ENCODE measurements at regions not wholly inside any gene's neighbourhood (a gene's known extent, or its start where the extent isn't known, plus 50 kb on each side); places are given as distances from the start of the nearest gene placed in this dataset.
A peak's percentile ranks its signal among the peaks of the same experiment; 100 is the strongest.
"Not testable (repeated sequence)": the region's sequence is repeated elsewhere in the genome, so short reads cannot be mapped to it uniquely, and the experiment has no call there.

DNA sequence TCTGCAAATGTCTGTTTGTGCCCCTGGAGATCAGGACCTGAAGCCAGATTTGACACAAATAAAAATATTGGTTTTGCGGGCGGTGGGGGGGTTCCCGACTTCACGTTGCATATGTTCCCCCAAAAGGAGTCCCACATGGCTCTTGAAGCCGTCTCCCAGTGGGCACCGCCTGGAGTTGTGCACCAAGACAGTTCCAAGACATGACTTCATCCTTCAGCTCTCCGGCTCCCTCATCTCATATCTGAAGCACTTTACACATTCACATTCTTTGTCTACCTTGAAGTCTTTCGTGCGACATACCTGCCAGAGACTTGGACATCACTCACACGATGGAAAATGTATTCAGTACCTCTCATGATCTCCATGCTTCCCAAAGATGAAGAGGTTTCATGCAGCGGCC is 362.8 kb upstream of the FOXK1 start:
- DNase-seq: no peak

DNA sequence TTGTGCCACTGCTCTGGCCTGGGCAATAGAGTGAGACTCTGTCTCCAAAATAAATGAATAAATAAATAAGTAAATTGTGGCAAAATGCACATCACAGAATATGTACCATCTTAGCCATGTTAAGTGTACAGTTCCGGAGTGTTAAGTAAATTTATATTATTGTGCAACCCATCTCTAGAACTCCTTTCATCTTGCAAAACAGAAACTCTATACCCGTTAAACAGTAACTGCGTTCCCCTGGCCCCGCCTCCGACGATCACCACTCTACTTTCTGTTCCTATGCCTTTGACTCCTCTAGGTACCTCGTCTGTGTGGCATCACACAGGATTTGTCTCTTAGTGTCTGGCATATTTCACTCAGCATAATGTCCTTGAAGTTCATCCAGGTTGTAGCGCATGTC is 356.4 kb upstream of the FOXK1 start:
- DNase-seq: no peak

DNA sequence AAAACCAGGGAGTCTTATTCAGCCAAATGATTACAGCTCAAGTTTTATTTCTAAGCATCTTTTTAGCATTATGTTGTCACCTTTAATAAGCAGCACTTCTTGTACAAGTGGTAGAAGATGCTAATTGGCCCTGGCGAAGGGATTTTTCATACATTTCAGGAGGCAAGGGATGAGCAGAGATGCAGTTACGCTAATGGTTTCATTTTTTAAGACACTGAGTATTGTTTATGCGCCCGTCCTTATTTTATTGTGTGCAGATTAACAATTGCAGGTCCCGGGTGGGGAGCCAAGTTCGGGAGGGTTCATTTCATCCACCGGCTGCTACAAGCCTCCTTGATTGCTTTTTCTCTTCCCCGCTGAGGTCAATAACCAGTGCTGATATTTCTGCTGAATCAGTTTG is 350.4 kb upstream of the FOXK1 start:
- DNase-seq: no peak

DNA sequence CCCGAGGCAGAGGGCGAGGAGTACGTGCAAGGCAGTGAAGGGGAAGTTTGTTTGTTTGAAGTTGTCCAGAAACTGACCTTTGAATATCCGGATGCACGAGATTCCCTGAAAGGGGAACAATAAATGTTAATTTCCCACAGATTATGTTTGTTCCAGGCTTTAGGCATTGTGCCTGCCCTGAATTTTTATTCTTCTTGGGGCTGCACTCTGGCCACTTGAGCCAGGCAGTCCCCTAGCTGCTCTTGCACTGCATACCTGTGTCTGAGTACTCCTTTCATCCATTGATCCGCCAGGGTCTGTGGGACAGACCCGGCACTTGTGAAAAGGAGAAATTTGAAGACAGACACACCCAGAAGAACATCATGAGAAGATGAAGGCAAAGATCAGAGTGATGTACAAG is 343.5 kb upstream of the FOXK1 start:
- DNase-seq: no peak

DNA sequence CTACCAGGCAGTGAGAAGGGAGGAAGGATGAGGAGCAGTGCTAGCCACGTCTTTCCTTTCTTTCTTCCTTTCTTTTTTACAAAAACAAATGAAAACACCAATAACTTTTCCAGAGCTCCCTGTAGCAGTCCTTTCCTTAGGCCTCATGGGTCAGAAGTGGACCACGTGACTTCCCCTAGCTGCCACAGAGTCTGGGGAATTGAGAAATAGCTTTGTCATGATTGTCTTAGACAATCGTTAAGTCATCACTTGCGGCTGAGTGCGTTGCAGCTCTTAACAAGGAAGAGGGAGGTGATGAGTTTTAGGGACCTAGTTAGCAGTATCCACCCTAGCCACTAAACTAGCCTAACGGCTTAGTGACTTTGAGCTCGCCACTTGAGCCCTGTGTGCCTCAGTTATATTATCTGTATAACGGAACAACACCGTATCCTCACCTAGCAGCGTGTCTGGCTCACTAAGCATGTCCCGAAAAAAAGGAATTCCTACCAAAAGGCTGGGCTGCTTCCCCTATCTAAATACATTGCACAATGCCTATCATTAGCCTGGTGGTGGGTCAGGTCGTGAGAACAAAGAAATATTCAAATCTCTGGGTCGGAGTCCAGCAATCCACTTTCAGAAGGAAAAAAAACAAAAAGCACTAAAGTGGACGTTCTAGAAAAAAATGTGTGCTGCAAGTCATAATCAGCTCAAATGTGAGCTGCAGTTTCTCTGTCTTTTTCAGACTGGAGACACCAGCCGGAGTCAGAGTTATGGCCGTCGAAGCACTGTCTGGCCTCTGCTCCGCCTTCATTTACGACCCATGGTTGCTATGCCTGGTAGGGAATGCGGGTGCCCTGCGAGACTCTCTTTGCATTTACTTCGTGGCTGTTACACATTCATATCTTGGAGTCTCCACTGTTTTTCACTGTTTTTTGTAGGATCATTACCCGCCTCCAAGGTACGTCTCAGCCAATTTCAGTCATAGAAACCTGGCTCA is 338.5 kb upstream of the FOXK1 start:
- peak; percentile 67 for DNase-seq

DNA sequence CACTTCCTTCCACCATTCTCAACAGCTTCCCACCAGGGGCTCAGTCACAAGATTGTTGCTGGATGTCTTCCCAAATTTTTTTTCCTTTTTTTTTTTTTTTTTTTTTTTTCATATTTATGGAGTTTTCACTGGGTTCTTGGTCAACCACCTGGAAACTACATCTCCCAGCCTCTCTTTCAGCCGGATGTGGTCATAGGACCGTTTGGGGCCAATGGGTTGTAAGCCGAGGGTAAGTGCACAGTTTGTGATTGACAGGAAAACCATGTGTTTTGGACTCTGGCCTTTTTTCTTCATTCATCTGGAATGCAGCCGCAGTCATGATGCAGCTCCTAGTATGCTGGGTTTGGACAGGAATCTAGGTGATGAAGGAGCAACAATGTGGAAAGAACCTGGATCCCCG is 337.1 kb upstream of the FOXK1 start:
- DNase-seq: no peak

DNA sequence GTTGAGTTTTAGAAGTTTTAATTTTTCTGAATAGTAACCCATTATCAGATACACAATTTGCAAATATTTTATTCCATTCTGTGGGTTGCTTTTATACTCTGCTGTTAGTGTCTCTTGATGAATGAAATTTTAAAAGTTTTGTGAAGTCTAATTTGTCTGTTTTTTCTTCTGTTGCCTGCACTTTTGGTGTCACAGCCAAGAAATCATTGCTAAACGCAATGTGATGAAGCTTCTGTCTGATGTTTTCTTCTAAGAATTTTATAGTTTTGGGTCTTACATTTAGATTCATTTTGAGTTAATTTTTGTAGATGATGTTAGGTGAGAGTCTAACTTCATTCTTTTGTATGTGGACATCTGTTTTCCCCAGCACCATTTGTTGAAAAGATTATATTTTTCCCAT is 330.0 kb upstream of the FOXK1 start:
- no peak for DNase-seq

DNA sequence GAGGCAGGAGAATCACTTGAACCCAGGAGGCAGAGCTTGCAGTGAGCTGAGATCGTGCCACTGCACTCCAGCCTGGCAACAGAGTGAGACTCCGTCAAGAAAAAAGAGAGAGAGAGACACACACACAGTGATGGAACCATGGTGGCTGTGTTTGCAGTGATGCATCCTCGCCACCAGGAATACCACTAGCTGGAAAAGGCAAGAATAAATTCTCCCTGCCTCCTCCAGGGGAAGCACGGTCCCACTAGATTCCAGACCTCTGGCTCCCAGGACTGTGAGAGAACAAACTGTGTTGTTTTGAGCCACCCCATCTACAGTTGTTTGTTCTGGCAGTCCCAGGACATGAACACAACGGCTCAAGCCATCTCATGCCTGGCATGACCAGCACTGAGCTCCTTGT is 320.3 kb upstream of the FOXK1 start:
- DNase-seq: peak; percentile 8

DNA sequence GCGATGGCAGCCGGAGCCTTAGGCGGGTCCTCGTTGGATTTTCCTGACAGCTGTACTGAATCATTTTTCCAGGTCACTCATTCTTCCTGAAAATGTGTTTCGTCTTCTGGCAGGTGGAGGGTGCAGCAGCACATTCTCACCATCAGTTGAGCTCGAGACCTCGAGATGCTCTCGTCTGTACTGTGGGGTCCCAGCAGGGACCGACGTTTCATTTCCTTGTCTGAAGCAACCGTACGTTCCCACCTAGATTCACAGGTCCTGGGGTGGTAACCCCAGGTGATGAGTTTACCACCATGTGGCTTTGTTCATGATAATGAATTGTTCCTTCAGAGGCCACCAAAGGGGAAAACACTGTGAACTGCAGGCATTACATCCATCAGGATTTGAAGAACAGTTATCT is 298.5 kb upstream of the FOXK1 start:
- no peak for DNase-seq

DNA sequence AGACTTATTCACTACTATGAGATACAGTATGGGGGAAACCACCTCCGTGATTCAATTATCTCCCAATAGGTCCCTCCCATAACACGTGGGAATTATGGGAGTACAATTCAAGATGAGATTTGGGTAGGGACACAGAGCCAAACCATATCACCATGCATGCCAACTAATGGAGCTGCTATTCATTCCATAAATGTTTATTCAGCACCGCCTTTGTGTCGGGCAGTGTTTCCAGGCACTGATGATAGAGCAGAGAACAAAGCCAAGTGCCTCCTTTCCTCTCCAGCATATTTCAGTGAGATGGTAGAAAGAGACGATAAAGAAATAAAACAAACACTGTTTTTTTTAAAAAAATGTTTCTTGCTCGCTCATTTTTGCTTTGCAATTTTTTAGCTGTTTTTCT is 295.9 kb upstream of the FOXK1 start:
- peak; percentile 52 for DNase-seq

DNA sequence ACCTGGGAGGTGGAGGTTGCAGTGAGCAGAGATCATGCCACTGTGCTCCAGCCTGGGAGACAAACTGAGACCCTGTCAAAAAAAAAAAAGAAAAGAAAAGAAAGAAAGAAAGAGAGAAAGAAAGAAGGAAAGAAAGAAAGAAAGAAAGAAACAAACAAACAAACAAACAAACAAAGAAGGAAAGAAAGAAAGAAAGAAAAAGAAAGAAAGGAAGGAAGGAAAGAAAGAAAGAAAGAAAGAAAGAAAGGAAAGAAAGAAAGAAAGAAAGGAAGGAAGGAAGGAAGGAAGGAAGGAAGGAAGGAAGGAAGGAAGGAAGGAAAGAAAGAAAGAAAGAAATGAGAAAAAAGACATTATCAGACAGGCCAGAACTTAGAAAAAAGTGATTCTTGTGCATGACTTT is 291.0 kb upstream of the FOXK1 start:
- not testable (repeated sequence) for DNase-seq

DNA sequence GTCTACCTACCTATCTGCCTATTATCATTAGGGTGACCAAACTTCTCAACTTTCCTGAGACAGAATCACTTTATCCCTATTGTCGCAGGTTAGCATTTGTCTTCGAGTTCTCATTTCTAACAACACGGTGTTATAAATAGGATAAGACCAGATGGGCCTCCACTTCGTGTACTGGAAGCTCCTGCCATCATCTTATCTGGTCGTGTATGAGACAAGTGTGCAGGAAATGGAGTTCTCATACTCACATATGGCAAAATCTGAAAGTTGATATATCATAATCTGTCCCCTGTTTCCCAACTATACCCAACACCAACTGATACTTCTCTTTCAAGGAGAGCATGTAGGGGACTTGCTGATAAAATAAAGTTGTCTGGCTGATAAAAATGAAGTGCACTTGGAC is 287.4 kb upstream of the FOXK1 start:
- no peak for DNase-seq

DNA sequence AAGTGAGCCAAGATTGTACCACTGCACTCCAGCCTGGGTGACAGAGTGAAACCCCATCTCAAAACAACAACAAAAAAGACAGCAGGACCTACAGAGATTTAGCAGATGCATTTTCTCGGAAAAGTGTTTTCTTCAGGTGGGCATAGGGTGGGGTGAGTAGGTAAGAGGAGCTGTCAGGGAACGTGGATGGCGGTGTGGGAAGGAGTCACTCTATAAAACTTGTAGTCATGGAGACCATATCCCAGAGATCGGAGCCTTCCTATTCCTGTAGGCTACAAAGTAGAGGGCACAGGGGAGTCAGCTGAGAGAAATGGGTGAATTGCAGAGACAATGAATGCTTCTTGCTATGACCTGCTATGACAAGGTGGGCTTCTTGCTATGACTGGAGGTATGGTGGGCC is 283.0 kb upstream of the FOXK1 start:
- DNase-seq: no peak

DNA sequence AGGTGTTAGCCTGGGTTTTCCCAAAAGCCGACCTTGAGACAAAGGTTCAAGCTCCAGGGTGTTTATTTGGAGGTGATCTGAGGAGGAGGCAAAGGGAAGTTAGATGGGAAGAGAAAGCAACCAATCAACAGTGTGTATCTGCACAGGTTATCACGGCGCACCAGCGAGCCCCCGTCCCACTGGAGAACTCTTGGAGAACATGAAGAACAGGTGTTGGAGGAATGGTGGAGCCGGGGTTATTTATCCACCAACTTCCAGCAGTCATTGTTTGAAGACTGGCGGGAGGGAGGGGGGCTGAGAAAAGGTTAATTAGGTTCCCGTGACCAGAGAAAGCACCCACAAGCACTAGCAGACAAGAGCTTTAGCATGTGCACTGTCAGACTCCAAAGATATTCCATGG is 282.5 kb upstream of the FOXK1 start:
- DNase-seq: no peak

DNA sequence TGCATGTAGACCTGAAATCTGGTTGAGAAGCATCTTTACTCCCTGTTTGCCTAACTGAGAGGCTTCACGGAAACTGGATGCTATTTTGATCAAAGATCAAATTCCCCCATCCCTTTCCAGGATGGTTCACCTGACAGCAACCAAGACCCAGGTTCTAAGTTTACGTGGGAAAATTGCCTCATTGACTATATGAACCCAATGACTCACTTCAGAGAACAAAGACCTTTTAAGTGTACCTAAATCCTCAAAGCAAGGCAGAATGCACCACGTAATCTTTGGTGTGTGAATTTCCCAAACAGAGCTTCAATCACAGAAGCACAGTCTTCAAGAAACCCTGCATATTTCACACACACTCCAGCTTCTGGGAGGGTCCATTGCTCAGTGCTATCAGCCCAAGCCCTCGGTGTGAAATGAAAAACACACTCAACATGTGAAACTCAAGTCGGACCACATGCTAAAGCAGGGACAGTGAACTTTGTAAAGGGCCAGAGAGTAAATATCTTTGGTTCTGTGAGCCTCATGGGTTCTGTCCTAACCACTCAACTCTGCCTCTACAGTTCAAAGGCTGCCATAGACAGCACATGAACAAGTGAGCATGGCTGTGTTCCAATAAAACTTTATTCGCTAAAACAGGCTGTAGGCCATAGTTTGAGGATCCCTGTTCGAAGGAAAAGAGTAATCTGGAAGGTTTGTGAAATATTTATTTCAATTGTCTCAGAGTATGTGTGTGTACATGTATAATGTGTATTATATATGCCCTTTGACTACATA is 275.6 kb upstream of the FOXK1 start:
- DNase-seq: peak; percentile 22

DNA sequence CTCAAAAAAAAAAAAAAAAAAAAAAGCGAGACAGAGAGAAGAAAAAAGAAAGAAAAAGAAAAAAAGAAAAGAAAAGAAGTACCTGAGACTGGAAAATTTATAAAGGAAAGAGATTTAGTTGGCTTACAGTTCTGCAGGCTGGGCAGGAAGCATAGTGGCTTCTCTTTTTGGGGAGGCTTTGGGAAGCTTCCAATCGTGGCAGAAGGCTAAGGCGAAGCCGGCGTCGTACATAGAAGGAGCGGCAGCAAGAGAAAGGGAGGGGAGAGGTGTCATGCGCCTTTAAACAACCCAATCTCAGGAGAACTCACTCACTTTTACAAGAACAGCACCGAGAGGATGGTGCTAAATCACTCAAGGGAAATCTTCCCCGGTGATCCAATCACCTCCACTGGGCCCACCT is 272.1 kb upstream of the FOXK1 start:
- DNase-seq: no peak

DNA sequence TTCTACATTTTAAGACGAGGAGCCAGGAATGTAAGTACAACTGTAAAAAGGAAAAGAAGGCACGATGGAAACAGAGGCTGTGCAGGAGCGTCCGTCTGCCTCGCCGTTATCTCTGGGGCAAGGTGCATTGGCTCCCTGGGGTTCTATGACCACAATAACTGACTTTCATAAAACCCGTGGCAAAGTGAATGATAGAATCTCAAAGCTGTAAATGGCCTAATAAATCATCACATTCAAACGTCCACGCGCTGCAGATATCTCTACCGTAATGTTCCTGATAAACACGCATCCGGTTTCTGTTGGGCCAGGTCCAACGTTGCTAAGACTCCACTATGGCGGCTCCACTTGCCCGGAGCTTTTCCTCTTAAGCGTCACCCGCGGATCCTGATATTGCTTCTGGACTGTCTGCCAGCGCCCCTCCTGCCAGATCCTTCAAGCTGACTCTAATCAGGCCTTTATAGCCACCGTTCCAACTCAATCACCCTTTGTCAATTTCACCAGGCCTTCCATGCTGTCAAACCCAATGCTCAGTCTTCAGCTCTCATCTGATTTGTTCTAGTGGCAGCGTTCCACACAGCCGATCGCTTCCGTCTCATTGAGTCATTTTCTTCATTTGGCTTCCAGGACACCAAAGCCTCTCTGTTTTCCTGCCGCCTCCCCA is 265.6 kb upstream of the FOXK1 start:
- peak; percentile 82 for DNase-seq

DNA sequence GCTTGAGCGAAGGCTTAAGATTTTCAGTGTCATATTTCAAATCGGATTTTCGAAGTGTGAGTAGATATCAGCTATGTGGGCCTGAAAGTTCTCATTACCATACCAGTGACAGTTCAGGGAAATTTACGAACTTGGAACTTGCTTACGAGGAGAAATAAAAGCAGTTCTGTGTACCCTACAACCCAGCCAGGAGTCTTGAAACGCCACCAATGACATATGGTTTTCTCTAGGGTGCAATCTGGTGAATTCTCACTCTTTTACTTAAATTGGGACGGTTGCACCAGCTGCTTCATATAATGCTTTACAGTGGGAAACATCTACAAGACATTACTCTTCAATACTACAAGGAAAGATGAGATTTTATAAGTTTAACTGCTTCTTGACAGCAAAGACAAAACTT is 253.6 kb upstream of the FOXK1 start:
- no peak for DNase-seq

DNA sequence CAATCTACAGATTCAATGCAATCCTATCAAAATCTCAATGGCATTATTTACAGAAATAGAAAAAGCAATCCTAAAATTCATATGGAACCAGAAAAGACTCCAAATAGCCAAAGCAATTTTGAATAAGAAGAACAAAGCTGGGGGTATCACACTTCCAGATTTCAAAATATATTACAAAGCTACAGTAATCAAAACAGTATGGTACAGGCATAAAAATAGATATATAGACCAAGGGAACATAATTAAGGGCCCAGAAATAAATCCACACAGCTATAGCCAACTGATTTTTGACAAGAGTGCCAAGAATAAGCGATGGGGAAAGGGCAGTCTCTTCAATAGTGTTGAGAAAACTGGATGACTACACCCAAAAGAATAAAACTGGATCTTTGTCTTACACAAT is 251.9 kb upstream of the FOXK1 start:
- DNase-seq: no peak

DNA sequence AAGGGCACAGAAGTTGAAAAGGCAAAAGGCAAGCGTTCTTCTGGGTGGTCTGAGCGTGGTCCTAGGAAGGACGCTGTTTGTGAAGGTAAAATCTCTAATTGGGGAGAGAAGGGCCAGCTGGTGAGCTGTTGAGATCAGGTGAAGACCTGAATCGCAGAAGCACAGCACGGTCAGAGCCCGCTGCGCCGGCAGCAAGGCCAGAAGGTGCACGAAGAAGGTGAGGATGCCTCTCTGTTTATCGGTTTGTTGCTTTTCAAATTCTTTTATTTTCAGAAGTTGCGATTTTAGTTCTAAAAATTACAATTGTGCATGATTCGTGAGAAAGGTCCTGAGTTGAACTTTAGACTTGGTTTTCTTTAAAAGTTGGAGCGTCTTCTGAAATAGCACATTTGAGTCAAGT is 247.8 kb upstream of the FOXK1 start:
- DNase-seq: no peak

DNA sequence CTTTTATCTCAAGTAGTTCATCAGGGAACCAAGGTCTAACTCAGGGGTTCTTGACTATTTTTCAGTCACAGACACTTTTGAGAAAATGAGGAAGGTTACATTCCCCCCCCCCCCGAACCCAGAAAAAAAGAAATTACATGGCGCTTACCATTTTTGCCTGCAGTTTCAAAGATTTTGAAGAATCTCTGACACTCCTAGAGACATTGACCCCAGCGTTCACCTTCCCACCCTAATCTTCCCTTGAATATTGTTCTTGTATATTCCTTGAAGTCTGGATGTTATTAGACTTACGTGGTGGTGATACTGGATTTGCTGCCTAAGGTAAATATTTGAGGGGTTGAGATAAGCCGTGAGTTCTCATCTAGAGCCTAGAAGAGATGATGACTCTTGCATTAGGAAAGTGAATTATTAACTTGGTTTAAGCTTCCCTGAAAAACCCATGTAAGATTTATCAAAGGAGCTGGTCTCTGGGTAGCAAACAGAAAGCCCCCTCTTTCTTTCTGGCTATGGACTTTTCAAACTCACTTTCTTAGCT is 245.7 kb upstream of the FOXK1 start:
- DNase-seq: no peak

DNA sequence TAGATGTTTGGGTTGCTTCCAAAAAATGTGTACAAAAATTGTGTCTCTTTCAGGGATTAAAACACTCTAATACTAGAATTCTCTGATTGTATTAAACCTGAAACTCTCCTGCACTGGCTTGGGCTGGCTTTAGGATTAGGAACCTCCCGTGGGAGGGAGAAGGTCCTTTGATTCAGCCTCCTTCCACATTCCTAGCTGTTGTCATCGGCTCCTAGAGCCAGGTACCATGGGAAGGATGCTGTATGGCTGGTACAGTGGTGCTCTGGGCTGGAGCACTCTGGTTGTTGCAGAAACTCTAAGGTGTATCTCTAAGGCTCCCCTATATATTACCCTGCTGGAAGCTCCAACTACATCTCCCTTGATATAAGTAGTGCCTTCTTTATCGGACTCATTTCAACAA is 245.2 kb upstream of the FOXK1 start:
- no peak for DNase-seq

DNA sequence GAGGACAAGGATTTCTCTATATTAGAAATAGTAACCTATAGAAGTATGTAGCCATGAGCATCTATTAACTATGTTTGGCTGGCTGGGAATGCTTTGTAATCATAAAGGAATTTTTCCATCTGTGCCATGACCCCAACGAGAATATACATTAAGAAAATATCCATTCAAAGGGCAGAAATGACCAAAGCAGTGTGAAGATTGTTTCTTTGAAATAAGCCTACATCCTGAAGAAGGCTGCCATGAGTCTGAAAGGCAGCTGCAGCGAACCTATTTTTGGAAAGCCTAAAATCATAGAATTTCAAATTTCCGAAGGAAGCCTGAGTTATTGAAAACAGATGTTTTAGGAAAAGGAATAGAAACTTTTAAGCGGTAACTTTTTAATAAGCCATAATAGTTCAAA is 244.2 kb upstream of the FOXK1 start:
- DNase-seq: no peak
